GM19452 (cell line): ENCODE measurements at regions not wholly inside any gene's neighbourhood (a gene's known extent, or its start where the extent isn't known, plus 50 kb on each side); places are given as distances from the start of the nearest gene placed in this dataset.
"Not testable (repeated sequence)": the region's sequence is repeated elsewhere in the genome, so short reads cannot be mapped to it uniquely, and the experiment has no call there.

Experiments
- ATAC-seq: cut with Tn5 transposase; IDR thresholded peaks from one replicate; pipeline ENCODE4 v1.9.1; 2021; ENCODE audit not compliant: unreplicated experiment

DNA sequence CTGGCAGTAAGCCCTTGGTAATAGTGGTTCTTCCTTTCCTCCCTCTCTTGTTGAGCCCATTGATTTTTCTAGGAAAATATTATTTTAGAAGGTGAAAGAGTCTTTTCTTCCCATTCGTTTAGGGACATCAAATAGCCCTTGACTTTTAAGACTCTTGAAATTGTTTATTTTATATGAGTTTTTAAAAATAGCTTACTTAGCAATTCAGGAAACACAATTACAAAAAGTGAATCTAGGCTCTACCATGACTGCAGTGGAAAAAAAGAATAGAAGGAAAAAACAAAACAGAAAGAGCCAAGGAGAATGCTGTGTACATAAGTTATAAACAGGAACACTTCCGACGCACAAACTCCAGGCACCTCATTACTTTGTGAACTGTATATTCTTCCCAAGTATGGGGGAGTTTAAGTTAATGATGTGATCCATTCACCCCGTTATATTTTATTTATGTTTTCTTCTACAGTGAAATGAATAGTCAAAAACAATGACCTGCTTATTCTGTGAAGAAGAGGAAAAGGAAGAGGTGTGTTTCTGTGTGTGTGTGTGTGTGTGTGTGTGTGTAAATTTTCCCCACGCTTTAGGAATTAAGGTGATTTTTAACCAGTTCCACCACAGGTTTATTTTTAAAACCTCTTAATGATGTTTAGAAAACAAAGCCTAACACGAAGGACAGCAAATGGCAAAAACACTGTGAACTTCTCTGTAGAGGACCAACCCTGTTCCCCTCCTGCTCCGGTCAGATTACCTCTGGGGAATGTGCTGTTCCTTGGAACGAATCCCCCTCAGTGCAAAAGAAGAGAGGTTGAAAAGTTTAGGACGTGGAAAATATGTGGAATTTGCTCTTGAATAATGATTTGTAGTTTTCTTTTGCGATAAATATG is 266.3 kb downstream of the KLF5 start:
- ATAC-seq = no peak

DNA sequence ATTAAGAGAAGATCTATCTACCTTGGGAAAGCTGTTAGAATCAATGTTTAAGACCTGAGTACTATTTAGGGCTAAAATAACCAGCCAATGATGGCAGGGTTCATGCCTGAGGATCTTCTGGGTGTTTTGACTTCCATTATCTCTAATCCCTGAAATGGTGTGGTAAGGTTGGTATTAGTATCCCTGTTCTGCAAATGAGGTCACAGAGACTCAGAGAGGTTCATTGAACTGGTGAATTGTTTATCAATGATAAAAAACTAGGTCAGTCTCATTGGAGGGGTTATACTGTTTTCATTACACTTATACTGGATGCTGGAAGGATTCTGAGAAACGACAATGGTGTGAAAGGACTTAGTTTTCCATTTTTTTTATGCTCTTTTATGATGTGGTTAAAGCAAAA is 264.8 kb downstream of the KLF5 start:
- ATAC-seq = no peak

- no peak for ATAC-seq
Observed at GRCh38 chr13:73321043-73321442, 262.2 kb downstream of the KLF5 start.

DNA sequence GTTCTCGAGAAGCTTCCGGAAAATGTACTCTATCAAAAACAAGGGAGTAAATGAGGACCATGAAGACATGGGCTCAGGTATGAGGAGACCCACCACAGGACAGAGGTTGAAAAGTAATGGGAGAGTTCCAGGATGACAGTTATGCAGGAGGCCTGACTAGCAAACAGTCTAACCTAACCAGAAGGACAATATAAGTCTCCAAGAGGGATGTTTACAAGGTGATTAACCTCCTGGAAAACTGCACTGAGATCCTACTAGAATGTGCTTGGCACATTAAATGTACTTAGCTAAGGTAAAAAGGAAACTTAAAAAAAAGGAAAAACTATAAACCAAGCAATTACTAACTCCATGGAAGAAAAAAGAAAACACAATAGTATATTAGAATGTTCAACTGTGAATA is 258.3 kb downstream of the KLF5 start:
- no peak for ATAC-seq

- no peak for ATAC-seq
Observed at GRCh38 chr13:73310366-73310765, 251.6 kb downstream of the KLF5 start.

DNA sequence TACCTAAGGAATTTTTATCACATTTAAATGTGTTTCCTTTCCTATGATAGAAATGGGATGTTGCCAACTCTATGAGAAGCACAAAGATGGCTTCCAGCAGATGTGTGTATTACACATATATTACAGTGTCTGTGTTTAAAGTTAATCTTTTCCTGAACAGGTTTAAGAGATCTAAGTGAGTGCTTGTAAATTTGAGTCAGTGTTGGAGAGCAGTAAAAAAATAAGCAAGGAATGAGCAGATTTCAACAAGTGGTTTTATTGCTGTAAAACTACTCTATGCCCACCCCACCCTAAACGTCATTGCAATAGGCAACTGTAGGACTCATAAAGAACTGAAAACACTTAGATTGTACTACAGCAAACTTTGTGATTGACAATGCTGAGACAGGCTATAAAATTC is 248.7 kb downstream of the KLF5 start:
- ATAC-seq = no peak

DNA sequence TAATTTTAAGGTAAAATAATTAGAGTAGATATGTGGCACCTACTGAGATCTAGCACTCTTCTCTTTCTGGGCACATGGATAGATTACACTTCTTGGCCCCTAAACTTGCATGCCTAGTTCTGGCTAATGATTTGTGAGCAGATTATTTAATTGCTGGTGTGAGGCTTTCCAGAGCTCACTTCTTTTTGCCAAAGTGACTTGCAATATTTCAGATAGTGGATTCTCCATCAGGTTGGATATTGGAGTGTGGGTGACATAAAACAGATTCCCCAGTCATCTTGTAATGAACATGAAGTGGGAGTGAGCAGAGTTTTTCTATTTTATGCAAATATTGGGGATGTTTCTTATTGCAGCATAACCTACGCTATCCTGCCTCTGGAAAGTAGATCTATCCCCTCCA is 247.9 kb downstream of the KLF5 start:
- ATAC-seq = no peak

DNA sequence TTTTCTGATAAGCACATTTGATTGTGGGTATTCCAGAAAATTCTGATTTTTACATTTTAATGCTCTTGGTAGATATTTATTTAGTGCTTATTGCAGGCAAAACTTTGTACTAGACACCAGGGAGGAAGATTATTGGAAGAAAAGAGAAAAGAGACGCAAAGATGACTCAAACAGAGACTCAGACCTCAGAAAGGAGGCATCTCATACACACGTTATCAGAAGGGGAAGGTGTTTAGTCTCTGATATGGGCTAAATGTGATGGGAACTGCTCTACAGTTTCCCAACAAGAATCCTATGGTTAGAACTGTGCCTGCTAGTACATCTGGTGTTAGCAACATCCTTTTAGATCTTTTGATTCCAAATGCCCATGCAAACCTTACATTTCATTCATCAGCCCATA is 245.6 kb downstream of the KLF5 start:
- no peak for ATAC-seq

DNA sequence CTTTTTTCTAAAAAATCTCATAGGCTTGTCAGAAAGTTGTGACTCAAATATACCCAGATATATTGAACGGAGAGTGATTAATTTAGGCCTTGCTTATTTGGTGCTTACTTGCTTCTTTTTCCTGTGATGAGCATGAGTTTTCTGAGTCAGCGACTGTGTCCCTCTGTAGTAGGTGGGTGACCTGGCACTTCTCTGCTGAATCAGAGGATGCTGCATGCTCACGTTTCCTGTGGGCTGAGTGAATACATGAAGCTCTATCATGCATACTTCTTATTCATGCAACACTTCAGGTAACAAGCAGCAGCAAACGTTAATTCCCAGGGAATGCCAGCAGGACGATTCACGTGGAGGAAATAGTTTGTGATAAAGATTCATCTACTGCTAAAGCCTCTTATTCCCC is 245.0 kb downstream of the KLF5 start:
- no peak for ATAC-seq

DNA sequence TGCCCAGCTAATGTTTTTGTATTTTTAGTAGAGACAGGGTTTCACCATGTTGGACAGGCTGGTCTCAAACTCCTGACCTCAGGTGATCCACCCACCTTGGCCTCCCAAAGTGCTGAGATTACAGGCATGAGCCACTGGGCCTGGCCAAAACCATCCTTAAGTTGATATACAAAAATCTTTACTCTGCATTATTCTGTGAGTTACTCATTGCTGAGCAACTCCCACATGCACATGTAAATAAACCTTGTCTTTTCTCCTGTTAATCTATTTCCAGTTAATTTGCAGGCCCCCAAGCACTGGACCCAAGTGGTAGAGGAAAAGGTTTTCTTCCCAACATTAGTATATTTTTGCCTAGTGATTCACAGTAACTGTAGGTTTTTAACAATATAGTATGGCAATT is 242.8 kb downstream of the KLF5 start:
- not testable (repeated sequence) for ATAC-seq

DNA sequence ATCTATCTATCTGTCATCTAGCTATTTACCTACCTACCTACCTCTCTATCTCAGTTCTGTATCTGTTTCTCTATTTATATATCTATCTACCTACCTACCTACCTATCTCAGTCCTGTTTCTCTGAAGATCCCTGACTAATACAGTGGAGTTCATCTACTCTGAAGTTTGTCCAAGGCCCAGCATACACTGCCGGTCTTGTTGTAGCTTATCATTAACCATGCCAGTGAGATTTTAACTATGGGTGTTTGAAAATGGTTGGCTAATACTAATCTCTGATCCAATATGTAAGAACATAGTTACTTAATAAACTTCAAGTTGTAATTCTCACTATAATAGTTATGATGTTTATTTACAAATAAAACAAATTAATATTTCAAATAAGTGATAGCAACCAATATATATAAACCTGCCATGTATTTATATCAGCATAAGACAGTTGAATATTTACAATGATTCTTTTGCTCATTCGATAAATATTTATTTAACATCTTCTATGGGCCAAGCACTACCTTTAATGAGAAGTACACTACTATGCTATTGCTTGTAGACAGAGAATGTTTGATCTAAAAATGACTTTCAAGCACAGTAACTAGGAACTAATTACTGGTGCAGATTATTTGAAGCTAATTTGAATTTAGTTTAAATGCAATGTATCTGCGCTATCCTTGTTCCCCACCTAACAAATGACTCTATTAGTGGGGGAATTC is 242.1 kb downstream of the KLF5 start:
- ATAC-seq = no peak

DNA sequence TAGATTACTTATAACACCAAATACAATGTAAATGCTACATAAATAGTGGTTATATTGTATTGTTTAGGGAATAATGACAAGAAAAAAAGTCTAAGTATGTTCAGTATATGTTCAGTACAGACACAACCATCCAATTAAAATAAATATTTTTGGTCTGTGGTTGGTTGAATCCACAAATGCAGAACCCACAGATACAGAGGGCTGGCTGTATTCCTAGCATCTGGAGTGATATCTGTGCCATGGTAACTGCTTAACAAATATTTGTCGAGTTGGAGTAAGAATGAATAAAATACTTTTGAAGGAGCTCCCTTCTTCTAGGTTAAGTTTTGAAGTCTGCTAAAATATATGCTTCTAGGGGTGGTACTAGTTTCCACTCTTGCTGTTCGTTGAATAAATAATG is 241.0 kb downstream of the KLF5 start:
- no peak for ATAC-seq

- no peak for ATAC-seq
Observed at GRCh38 chr13:73293913-73294523, 235.2 kb downstream of the KLF5 start.

GRCh38 chr13:73292127-73292526 is 233.3 kb downstream of the KLF5 start:
- no peak for ATAC-seq

DNA sequence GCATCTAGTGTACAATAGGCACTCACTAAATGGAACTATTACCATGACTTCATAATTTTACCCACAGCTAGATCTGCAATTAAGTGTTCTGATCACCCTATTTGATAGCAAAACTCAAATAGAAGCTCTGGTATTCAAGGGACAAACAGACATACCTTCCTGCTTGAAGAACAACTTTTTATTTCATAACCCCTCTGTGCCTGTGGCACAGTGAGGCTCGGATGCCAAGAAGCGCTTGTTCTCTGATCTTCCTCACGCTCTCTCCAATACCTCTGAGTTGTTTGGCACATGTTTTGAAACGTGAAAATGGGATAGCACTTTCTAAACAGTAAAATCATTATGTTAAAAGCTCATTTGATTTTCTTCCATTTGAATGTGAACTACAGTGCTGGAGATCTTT is 232.0 kb downstream of the KLF5 start:
- ATAC-seq = no peak

- no peak for ATAC-seq
Observed at GRCh38 chr13:73288596-73288995, 229.8 kb downstream of the KLF5 start.

GRCh38 chr13:73287831-73288230 is 229.0 kb downstream of the KLF5 start:
- no peak for ATAC-seq

DNA sequence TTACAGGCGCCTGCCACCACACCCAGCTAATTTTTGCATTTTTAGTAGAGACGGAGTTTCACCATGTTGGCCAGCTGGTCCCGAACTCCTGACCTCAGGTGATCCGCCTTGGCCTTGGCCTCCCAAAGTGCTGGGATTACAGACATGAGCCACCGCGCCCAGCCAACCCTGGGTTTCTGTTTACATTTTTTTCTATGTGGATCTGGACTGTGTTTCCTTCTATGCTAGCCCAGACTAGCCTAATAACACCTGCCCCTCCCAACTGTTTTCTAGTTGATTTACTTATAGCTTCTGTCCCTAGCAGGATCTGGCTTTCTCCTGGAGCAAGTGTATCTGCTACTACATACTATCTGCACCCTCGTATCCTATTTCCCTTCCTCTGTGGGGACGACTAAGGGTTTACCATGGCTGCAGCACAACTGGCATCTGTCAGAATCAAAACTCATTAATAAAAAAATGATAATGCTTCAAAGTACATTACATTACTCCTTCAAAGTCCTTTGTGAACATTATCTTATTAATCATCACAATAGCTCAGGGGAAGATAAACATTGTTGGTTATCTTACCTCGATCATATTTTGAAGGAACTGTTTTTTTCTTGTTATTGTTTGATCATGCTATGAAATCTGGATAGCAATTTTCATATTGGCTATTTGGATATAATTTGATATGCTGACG is 228.3 kb downstream of the KLF5 start:
- no peak for ATAC-seq

DNA sequence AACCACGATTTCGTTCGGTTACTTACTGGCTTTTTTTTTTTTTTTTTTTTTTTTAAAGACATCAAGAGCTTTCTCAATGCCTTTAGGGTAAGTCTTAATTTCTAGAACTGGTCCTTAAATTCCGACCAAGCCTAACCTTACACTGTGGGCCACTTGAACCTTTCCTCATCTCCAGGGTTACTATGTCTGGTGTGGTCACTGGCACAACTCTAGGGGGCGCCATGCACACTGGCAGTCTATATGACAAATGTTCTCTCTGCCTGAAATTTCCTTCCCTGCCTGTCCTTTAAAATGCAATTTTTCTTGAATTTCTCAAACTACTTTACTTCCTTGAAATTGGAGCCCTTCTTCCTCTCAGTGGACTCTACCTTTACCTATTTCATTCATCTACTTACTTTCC is 227.4 kb downstream of the KLF5 start:
- ATAC-seq = no peak

DNA sequence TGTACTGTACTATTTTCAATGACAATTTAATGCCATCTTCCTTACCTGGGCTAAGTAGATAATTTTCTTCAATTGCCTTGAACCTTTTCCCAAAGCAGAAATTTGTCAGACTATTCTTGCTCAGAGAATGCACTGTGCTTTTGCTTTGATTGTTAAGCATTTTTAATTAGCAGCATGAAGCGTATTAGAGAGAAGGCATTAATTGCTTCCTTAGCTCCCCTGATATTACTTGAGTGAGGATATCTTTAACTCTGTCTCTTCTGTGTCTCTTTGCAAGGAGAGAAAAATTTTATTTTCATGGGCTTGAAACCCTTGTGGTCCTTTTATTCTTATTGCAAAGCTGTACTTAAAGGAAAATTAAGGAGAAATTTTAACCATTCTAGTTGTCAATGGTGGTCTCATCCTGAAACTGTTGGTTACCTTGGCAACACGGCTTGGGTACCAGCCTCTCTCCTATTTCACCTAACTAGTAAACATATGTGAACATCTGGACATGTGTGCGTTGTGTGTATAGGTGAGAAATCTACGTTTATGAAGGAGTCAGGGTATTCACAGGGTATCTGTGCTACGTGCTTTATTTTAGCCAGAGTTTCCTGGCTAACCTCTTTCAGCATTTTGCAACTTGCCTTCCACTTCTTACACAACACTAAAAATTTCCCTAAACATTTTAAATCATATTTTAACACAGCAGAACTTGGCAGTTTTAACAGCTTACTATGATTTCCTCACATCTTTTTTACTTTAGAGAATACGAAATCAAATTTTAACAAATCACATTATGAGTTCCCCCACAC is 225.5 kb downstream of the KLF5 start:
- ATAC-seq = no peak

- no peak for ATAC-seq
Observed at GRCh38 chr13:73283636-73284035, 224.8 kb downstream of the KLF5 start.
